GM19468 (cell line): ENCODE measurements at regions not wholly inside any gene's neighbourhood (a gene's known extent, or its start where the extent isn't known, plus 50 kb on each side); places are given as distances from the start of the nearest gene placed in this dataset.

Experiments used
- ATAC-seq: cut with Tn5 transposase; IDR thresholded peaks from one replicate; pipeline ENCODE4 v1.9.1; 2021; ENCODE audit warnings: mild to moderate bottlenecking, moderate library complexity, moderate number of reproducible peaks; ENCODE audit not compliant: unreplicated experiment; ENCODE audit errors: extremely low read depth

- no peak for ATAC-seq
Measured at GRCh38 chr1:90783181-90783580, 66.1 kb upstream of the BARHL2 start.

- no peak for ATAC-seq
Measured at GRCh38 chr1:90782046-90782445, 64.9 kb upstream of the BARHL2 start.

- no peak for ATAC-seq
Measured at GRCh38 chr1:90781534-90781933, 64.4 kb upstream of the BARHL2 start.

- ATAC-seq = no peak
Measured at GRCh38 chr1:90780981-90781380, 63.9 kb upstream of the BARHL2 start.

- ATAC-seq = no peak
Measured at GRCh38 chr1:90779573-90779972, 62.5 kb upstream of the BARHL2 start.

GRCh38 chr1:90778486-90778885 is 61.4 kb upstream of the BARHL2 start:
- no peak for ATAC-seq

GRCh38 chr1:90773812-90774211 is 56.7 kb upstream of the BARHL2 start:
- no peak for ATAC-seq

GRCh38 chr1:90768826-90769225 is 51.7 kb upstream of the BARHL2 start:
- ATAC-seq = no peak

GRCh38 chr1:90768098-90768497 is 51.0 kb upstream of the BARHL2 start:
- no peak for ATAC-seq
